ENCODE measurements at regions not wholly inside any gene's neighbourhood (a gene's known extent, or its start where the extent isn't known, plus 50 kb on each side); places are given as distances from the start of the nearest gene placed in this dataset.

- H3K4me1 ChIP-seq (ENCODE audit: control insufficient read depth, insufficient read depth, low read length) = no peaks in the 10 kb centered on the region
- no peak overlapping the region for H3K4me3 ChIP-seq (ENCODE audit: low read depth in 2 of 2, low read length in 2 of 2)
- intact Hi-C loops (cut with micrococcal nuclease; ENCODE audit: unreplicated experiment) (no loop called here), in situ Hi-C loops (cut with HindIII; ENCODE audit: low pct_unique_long_range_greater_than_20kb, low sequenced_read_pairs) (no loop called here)
- ChIA-PET POLR2A (no interaction called here), CTCF (no interaction called here)
- no TSS peak for BruUV-seq (replicated peaks)
- peak; percentile 21; the same call in 1 of the 2 replicates for ATAC-seq
- no peaks in the 10 kb centered on the region for H3K27me3 ChIP-seq (ENCODE audit: control insufficient read depth, insufficient read depth, low read length)
- no peak for TF ChIP-seq REST (IDR thresholded peaks at IDR 0.05; ENCODE audit: insufficient read depth in 1 of 2, low read depth in 2 of 2, low read length in 1 of 2)
- no peak for TF ChIP-seq SIN3A (IDR thresholded peaks at IDR 0.05; ENCODE audit: borderline replicate concordance, insufficient read depth, low read depth, low read length)
- TF ChIP-seq, protein P1, sequence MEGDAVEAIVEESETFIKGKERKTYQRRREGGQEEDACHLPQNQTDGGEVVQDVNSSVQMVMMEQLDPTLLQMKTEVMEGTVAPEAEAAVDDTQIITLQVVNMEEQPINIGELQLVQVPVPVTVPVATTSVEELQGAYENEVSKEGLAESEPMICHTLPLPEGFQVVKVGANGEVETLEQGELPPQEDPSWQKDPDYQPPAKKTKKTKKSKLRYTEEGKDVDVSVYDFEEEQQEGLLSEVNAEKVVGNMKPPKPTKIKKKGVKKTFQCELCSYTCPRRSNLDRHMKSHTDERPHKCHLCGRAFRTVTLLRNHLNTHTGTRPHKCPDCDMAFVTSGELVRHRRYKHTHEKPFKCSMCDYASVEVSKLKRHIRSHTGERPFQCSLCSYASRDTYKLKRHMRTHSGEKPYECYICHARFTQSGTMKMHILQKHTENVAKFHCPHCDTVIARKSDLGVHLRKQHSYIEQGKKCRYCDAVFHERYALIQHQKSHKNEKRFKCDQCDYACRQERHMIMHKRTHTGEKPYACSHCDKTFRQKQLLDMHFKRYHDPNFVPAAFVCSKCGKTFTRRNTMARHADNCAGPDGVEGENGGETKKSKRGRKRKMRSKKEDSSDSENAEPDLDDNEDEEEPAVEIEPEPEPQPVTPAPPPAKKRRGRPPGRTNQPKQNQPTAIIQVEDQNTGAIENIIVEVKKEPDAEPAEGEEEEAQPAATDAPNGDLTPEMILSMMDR (IDR thresholded peaks at IDR 0.05) = no peak
- TF ChIP-seq TCF7L2 (IDR thresholded peaks at IDR 0.05; ENCODE audit: low read depth, low read length) = no peak
- TF ChIP-seq POLR2AphosphoS5 (IDR thresholded peaks at IDR 0.05; ENCODE audit: low read depth, low read length) = no peak
- no peaks in the 10 kb centered on the region for H3K9me3 ChIP-seq (ENCODE audit: control insufficient read depth, insufficient read depth, low read depth, low read length)
- no peaks in the 10 kb centered on the region for H3K36me3 ChIP-seq (ENCODE audit: control insufficient read depth, insufficient read depth, low read length)
- no peak overlapping the region for H3K27ac ChIP-seq (ENCODE audit: low read length)
- DNase-seq (ENCODE audit: low read depth, low spot score) = no peak
Observed at GRCh38 chr15:45829336-45830153, 194.7 kb downstream of the SQOR start.

- Histone ChIP-seq H3K27ac (ENCODE audit: low read length) (no peak overlapping the region), H3K4me1 (ENCODE audit: control insufficient read depth, insufficient read depth, low read length) (no peaks in the 10 kb centered on the region), H3K36me3 (ENCODE audit: control insufficient read depth, insufficient read depth, low read length) (no peaks in the 10 kb centered on the region), H3K27me3 (ENCODE audit: control insufficient read depth, insufficient read depth, low read length) (no peaks in the 10 kb centered on the region), H3K4me3 (ENCODE audit: low read depth in 2 of 2, low read length in 2 of 2) (no peak overlapping the region), H3K9me3 (ENCODE audit: control insufficient read depth, insufficient read depth, low read depth, low read length) (no peaks in the 10 kb centered on the region)
- in situ Hi-C loops (cut with HindIII; ENCODE audit: low pct_unique_long_range_greater_than_20kb, low sequenced_read_pairs) (no loop called here), intact Hi-C loops (cut with micrococcal nuclease; ENCODE audit: unreplicated experiment) (no loop called here)
- CTCF ChIA-PET = no interaction called here
- TF ChIP-seq, protein P1 (IDR thresholded peaks at IDR 0.05) = no peak
- TF ChIP-seq SIN3A (IDR thresholded peaks at IDR 0.05; ENCODE audit: borderline replicate concordance, insufficient read depth, low read depth, low read length) = no peak
- ATAC-seq (no peak), DNase-seq (ENCODE audit: low read depth, low spot score) (no peak)
- POLR2A ChIA-PET = no interaction called here
- no TSS peak for BruUV-seq (replicated peaks)
Observed at GRCh38 chr15:45831787-45832186, 197.0 kb downstream of the SQOR start.
